ENCODE measurements at regions not wholly inside any gene's neighbourhood (a gene's known extent, or its start where the extent isn't known, plus 50 kb on each side); places are given as distances from the start of the nearest gene placed in this dataset.

DNA sequence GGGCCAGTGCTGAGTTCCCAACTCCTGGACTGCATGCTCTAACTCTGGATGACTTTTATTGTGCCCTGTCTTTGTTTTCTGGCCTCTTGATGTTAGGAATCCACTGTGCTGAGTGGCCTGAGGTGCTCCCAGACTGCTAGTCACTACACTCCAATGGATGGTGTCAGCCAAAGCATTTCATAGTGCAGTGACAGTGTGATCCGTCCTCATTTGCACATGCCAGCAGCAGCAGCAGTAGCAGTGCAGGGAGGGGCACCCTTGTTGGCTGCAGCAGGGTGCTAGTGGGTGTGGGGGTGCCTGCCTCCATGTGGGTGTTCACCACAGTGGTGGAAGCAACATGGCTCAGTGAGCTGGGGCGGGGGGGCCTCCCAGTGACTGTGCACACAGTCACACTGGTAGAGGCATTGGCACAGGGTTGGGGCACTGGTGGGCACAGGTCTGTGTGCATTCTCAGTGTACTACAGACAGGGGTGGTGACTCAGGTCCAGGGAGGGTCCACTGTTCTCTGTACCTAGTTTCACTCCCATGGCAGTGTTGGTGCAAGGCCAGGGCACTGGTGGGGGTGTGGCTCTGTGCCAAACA is 214.0 kb downstream of the ZC3H11B start:
- in situ Hi-C loops (cut with HindIII; ENCODE audit: low pct_unique_long_range_greater_than_20kb, low sequenced_read_pairs), result no loop called here

DNA sequence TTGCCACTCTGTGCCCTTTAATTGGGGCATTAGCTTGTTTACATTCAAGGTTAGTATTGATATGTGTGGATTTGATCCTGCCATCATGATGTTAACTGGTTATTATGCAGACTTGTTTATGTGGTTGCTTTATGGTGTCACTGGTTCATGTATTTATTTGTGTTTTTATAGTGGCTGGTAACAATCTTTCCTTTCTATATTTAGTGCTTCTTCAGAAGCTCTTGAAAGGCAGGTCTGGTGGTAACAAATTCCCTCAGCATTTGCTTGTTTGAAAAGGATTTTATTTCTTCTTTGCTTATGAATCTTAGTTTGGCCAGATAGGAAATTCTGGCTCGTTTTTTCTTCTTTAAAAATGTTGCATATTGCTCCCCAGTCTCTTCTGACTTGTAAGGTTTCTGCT is 215.4 kb downstream of the ZC3H11B start:
- DNase-seq (ENCODE audit: low read depth, low spot score), result no peak
- in situ Hi-C loops (cut with HindIII; ENCODE audit: low pct_unique_long_range_greater_than_20kb, low sequenced_read_pairs), result no loop called here

More for the DNA sequence above, 214.0 kb downstream of the ZC3H11B start:
- DNase-seq (ENCODE audit: low read depth, low spot score), result no peak

DNA sequence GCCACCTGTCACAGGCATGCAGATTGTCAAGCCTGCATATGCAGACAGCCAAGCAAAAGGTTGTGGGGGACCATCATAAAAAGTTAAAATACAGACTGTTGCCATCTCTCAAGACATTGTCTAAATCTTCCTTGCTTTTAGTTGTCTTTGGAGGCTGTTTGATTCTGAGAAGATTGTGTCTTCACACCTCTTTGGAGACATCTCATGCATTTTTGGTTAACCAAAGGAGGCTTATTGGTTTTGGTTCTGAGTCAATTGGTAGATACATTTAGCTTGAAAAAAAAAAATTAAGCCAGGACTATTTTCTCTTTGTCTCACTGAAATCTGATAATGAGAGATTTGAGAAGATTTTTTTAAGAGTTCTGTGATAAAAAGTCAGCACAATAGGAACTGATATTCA is 217.6 kb downstream of the LYPLAL1 start:
- in situ Hi-C loops (cut with HindIII; ENCODE audit: low pct_unique_long_range_greater_than_20kb, low sequenced_read_pairs), result no loop called here
- DNase-seq (ENCODE audit: low read depth, low spot score), result no peak

DNA sequence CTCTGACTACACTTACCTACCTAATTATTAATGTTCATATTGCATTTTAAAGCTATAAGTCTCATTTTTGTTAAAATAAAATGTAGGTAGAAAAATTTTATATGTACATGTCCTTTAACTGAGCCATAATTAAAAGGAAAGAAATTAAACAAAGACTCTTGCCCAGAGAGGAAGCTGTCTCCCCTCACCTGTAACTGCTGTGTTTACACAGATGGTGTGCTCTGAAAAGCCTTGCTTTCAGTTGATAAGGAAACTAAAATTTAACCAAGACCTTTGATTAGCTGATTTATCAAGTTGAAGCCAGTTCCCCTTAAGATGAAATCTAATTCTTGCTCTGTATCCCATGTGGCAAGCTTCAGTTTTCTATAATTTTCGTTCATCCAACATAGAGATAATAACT is 213.5 kb downstream of the LYPLAL1 start:
- no peak for DNase-seq (ENCODE audit: low read depth, low spot score)
- in situ Hi-C loops (cut with HindIII; ENCODE audit: low pct_unique_long_range_greater_than_20kb, low sequenced_read_pairs), result loop anchor here (10.0 kb wide), 1 partner anchor 322 kb away; no protein-coding TSS in a partner anchor

DNA sequence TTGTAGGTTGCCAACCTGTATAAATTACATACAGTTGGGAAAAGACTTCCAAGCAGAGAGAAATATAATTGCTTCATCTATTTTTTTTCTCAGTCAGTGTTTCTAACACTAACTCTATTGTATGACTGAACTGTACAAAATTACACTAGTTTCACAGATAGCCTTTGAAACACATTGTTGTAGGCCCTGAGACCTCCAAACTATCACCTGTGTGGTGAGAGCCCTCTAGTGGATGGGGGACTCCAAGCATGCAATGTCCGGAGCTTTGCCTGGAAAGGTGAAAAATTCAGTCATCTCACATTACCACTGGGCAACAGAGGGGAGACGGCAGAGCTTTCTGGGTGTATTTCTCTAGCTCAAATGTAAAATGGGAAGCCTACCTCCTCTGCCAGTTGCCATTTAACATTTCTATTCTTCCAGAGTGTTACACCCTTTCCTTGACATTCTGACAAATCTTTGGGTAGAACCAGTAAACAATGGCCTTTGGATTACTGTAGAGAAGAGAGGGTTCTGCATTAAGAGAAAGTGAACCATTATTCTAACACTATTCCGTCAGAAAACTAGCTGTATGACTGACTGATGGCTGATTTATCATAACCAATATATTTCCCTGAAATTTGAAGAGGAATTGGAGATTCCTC is 212.2 kb downstream of the LYPLAL1 start:
- peak; percentile 86 for DNase-seq (ENCODE audit: low read depth, low spot score)
- in situ Hi-C loops (cut with HindIII; ENCODE audit: low pct_unique_long_range_greater_than_20kb, low sequenced_read_pairs), result loop anchor here (10.0 kb wide), 1 partner anchor 321 kb away; no protein-coding TSS in a partner anchor

DNA sequence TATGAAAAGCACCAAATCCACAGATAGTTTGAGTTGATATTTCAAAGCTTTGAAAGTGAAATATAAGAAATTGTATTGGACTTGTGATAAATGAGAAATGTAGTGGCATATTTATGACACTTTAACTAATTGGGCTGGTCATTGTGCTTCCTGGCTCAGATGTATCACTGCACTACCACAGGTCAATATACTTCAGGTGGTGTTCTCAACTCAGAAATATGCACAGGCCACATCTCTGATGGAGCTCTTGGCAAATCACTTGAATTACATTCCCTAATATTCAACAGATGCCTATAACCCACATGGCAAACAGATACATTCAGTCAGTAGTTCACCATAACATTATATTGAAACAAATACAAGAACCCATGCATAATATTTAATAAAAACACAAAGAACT is 209.6 kb downstream of the LYPLAL1 start:
- in situ Hi-C loops (cut with HindIII; ENCODE audit: low pct_unique_long_range_greater_than_20kb, low sequenced_read_pairs), result loop anchor here (10.0 kb wide), 1 partner anchor 318 kb away; no protein-coding TSS in a partner anchor
- DNase-seq (ENCODE audit: low read depth, low spot score), result no peak

DNA sequence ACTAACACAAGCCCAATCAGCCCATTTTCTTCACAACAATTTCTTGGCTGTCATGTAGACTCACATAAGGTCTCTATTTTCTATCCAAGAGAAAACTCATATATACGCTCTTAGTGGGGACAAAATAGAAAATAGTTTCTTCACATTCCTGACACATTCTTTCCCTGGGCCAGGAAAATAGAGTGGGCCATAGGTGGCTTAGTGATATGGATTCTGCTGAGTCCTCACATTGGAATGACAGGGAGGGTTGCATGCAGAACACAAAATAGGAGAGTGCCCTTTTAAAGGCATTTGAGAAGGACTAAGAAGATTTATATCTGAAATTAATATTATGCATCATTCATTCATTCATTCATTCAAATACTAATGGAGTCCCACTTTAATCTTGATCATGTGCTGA is 207.7 kb downstream of the LYPLAL1 start:
- in situ Hi-C loops (cut with HindIII; ENCODE audit: low pct_unique_long_range_greater_than_20kb, low sequenced_read_pairs), result loop anchor here (10.0 kb wide), 1 partner anchor 317 kb away; no protein-coding TSS in a partner anchor
- DNase-seq (ENCODE audit: low read depth, low spot score), result no peak

DNA sequence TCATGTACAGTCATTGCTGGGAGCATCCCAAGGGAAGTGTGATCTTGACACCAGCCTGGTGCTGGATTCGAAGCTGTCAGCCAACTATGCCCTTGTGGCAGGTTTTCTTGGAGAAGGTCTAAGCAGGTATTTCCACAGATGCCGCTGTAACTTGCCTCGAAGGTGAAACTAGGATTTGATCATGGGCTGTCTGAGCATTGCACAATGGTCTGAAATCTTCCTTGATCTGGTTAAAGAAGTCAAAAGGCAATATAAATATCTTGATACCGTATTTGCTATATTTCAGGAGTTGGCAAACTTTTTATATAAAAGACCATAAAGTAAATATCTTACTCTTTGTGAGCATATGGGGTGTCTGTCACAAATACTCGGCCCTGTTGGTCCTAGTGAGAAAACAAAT is 206.8 kb downstream of the LYPLAL1 start:
- in situ Hi-C loops (cut with HindIII; ENCODE audit: low pct_unique_long_range_greater_than_20kb, low sequenced_read_pairs), result loop anchor here (10.0 kb wide), 1 partner anchor 316 kb away; no protein-coding TSS in a partner anchor

DNA sequence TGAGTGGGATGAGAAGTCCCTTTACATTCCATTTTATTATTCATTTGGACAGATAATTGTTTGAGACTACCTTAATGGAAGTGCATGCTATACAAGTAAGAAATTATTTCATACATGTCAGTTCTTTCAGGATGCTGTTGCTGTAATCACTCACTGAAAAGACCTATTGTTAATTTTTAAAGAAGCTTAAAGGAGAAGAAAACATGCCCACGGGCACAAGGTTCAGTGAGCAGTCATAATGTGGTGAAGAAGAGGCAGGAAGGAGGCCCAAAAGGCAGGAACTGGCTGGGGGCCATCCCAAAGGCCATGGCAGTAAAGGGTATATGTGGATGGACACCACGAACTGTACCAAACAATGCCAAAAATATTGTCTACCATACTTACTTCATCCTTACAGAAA is 206.0 kb downstream of the LYPLAL1 start:
- DNase-seq (ENCODE audit: low read depth, low spot score), result peak; percentile 68
- in situ Hi-C loops (cut with HindIII; ENCODE audit: low pct_unique_long_range_greater_than_20kb, low sequenced_read_pairs), result loop anchor here (10.0 kb wide), 1 partner anchor 315 kb away; no protein-coding TSS in a partner anchor

More for the DNA sequence above, 206.8 kb downstream of the LYPLAL1 start:
- no peak for DNase-seq (ENCODE audit: low read depth, low spot score)

DNA sequence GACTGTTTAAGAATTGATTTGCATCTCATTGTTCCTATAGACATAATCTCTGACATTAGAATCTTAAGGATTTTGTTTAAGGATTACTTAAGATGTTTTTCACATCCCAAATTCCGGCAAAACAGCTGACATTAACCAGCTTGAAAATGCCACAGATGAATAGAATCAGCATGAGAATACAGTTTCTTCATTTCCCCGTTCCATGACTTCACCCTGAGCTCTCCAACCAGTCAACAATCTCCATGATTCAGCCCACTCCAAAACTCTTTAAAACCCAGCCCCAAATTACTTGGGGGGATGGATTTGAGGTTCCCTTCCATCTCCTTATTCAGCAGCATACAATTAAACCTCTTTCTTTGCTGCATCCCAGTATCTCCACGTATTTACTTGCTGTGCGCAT is 201.0 kb downstream of the LYPLAL1 start:
- in situ Hi-C loops (cut with HindIII; ENCODE audit: low pct_unique_long_range_greater_than_20kb, low sequenced_read_pairs), result no loop called here

DNA sequence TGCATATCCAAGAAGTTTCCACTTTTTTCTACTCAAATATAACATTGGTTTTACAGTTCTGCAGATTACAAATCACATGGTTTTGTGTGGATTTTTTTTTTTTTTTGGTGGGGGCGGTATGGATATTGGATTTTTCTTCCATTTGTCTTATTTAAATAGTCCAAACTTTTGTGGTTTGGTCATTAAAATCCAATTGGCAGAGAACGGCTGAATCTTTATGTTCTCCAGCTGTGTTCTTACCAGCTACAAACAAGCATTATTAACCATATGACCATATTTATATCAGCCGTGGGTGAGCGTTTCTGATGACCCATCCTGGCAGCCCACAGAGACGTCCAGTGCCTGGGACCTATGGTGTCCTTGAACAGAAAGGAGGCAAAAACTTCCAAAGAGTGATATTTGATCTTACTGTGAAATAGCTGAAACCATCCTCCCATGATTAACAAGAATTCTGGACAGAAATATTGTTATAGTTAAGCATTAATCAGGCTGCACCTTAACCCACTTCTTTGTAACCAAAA is 200.4 kb downstream of the LYPLAL1 start:
- in situ Hi-C loops (cut with HindIII; ENCODE audit: low pct_unique_long_range_greater_than_20kb, low sequenced_read_pairs), result no loop called here
- DNase-seq (ENCODE audit: low read depth, low spot score), result no peak

More for the DNA sequence above, 201.0 kb downstream of the LYPLAL1 start:
- no peak for DNase-seq (ENCODE audit: low read depth, low spot score)

DNA sequence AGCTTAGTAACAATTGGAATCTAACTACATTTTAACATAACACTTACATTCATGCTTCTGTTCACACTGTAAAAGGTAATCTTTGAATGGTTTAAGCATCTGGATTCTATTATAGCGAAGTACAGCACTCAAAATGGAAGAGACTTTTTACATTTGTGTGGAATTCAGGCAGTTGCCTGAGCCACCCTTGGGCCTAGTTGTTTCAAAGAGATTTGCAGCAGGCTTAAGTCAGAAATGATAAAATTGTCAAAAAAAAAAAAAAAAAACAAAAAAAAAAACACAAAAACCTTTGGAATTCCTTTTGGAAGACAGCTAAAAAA is 199.9 kb downstream of the LYPLAL1 start:
- in situ Hi-C loops (cut with HindIII; ENCODE audit: low pct_unique_long_range_greater_than_20kb, low sequenced_read_pairs), result no loop called here
- DNase-seq (ENCODE audit: low read depth, low spot score), result no peak

DNA sequence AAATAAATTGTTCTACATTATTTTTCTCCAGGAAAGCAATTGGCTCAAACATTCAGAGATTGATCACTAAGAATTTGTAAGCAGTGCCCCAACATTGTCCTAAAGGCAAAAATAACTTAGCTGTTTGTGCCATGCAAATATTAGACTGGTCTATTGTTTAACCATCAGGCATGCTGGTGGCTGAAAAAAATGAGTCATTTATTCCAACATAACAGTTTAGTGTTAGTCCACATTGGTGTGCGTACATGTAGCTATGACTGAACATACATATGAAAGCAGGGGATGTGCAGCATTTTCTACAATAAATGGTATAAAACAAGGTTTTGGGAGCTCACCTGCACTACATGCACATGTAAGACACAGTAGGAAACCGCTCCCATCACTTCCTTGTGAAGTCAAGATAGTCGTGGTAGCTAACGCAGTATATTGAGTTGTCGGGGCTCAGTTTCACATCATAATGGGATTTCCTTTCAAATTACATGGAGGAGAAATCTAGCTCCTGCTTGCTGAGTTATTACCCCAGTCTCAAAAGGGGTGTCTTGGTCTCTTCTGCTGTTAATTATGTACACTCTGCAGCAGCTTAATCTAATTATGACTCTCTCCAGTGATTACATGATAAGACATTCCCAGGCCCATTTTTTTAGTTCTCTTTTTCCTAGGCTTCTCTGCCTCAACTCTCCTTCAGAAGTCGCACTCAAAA is 199.4 kb downstream of the LYPLAL1 start:
- DNase-seq (ENCODE audit: low read depth, low spot score), result no peak
- in situ Hi-C loops (cut with HindIII; ENCODE audit: low pct_unique_long_range_greater_than_20kb, low sequenced_read_pairs), result no loop called here

DNA sequence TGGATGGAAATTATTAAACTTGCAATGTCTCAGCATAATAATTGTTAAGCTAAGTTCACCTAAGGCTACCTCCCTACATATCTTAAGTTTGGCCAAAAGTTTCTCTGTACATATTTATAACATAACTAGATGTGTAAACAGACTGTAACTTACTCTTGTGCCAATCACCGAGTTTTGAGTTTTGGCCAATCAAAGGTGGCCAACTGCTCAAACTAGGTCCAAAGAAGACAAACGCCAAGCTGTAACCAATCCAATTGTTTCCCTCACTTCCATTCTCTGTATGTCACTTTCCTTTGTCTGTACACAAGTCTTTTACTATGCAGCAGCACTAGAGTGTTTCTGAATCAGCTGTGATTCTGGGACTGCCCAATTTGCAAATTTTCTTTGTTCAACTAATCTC is 197.8 kb downstream of the LYPLAL1 start:
- no peak for DNase-seq (ENCODE audit: low read depth, low spot score)
- in situ Hi-C loops (cut with HindIII; ENCODE audit: low pct_unique_long_range_greater_than_20kb, low sequenced_read_pairs), result no loop called here

DNA sequence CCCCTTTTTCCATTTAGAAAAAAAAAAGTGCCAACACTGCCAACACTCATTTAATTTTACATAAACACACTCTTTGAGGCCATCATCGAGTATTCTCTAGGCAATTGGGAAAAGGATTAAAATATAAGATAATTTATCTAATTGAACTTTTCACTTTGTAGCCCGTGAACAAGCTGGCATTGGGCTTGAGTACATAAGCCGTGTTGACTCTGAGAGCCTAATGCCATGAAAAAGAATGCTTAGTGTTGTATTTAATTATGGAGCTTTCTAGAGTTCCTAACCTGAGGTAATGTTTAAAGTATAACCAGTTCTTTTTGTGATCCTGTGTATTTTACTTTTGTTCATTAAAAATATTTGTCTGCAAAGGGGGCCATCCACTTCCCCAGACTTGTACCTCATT is 193.8 kb downstream of the LYPLAL1 start:
- in situ Hi-C loops (cut with HindIII; ENCODE audit: low pct_unique_long_range_greater_than_20kb, low sequenced_read_pairs), result no loop called here
- DNase-seq (ENCODE audit: low read depth, low spot score), result no peak

DNA sequence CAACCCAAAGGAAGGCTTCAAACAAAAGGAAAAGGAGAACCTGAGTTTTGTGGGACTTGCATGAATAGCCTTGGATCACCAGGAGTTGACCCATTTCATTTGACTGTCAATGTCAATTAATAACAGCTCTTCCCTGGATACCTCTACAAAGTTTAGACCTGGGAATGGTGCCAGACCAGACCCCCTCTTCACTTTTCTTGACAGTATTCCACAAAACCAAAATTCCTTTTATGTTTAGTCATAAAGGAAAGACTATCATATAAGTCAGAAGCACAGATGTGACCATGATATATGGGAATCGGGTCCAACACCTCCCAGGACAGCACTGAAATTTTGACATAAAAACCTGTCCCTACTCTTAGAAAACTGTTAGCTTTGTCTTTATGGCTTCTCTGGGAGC is 191.8 kb downstream of the LYPLAL1 start:
- no peak for DNase-seq (ENCODE audit: low read depth, low spot score)
- in situ Hi-C loops (cut with HindIII; ENCODE audit: low pct_unique_long_range_greater_than_20kb, low sequenced_read_pairs), result no loop called here

DNA sequence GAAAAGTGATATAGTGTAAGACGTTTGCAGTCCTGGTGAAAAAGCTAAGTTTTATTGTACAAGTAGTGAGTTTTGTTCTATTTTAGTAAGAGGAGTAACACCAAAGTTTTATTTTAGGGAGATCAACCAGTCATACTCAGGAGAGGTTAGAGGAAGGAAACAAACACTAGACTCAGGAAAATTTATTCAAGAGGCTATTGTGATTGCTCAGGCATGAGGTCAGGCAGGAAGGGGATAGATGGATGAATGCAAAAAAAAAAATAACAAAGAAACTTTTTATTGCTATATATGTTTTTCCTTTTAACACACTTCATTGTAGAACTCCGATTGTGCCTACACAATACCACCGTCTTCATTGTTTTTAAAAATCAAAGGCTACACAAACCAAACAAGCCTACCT is 189.0 kb downstream of the LYPLAL1 start:
- DNase-seq (ENCODE audit: low read depth, low spot score), result no peak
- in situ Hi-C loops (cut with HindIII; ENCODE audit: low pct_unique_long_range_greater_than_20kb, low sequenced_read_pairs), result no loop called here

DNA sequence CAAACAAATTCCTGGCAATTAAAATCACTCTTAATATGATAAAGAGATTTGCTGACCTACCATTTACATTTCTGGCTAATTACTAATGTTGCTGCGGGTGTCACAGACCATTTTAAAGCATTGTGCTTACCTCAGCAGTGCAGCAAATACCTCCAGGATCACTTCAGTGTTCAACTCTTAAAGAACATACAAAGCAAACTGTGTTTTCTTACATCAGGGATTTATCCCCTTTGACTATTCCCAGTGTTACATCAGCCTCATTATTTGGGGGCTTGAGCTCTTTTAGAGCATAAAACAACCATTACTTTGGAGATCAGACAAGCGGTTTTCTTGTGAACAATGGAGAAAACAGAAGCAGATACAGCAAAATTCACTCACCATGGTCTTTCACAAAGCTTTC is 185.4 kb downstream of the LYPLAL1 start:
- in situ Hi-C loops (cut with HindIII; ENCODE audit: low pct_unique_long_range_greater_than_20kb, low sequenced_read_pairs), result no loop called here

DNA sequence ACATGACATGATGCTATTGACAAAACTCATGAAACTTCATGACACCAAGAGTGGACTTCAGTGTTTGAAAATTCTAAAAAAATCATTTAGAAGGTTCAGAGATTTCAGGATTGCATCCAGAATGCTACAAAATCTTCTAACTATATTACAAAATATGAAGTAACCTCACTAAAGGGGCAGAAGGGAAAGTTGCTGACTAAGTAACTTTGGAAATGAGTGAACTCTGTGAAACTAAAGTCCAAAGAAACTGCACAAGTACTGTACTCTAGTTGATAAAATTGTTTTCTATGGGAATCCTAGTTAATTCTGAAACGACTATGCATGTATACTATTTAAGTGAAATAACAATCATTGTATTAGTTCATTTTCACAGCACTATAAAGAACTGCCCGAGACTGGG is 184.4 kb downstream of the LYPLAL1 start:
- DNase-seq (ENCODE audit: low read depth, low spot score), result no peak
- in situ Hi-C loops (cut with HindIII; ENCODE audit: low pct_unique_long_range_greater_than_20kb, low sequenced_read_pairs), result no loop called here

More for the DNA sequence above, 185.4 kb downstream of the LYPLAL1 start:
- DNase-seq (ENCODE audit: low read depth, low spot score), result peak; percentile 6

Data from SK-MEL-5 (cell line).